H9 (cell line): ENCODE measurements at regions not wholly inside any gene's neighbourhood (a gene's known extent, or its start where the extent isn't known, plus 50 kb on each side); places are given as distances from the start of the nearest gene placed in this dataset.

Source experiments
- DNase-seq: peaks from one replicate; pipeline ENCODE4 v3.0.0-alpha.2; 2017
- H2AFZ ChIP-seq: one replicate; pipeline ENCODE4 v1.6.1; 2013; ENCODE audit warnings: mild to moderate bottlenecking, low read length, control low read depth, moderate library complexity
- H2AK5ac ChIP-seq: 2 replicates; pipeline ENCODE4 v1.6.1; 2013; ENCODE audit warnings: low read length, control low read depth, mixed read lengths; ENCODE audit not compliant: insufficient read length
- H2BK120ac ChIP-seq: one replicate; pipeline ENCODE4 v1.6.1; 2013; ENCODE audit warnings: low read depth, mild to moderate bottlenecking, low read length, control low read depth, inconsistent platforms; ENCODE audit not compliant: poor library complexity, severe bottlenecking
- H2BK12ac ChIP-seq: 2 replicates; pipeline ENCODE4 v1.6.1; 2013; ENCODE audit warnings: low read length, control low read depth, mixed read lengths, low read depth; ENCODE audit not compliant: insufficient read length
- H2BK15ac ChIP-seq: 2 replicates; pipeline ENCODE4 v1.6.1; 2013; ENCODE audit warnings: low read depth, low read length, control low read depth
- H2BK20ac ChIP-seq: one replicate; pipeline ENCODE4 v1.6.1; 2013; ENCODE audit warnings: low read depth, mild to moderate bottlenecking, low read length, control low read depth, inconsistent platforms; ENCODE audit not compliant: poor library complexity, severe bottlenecking
- H2BK5ac ChIP-seq: 2 replicates; pipeline ENCODE4 v1.6.1; 2013; ENCODE audit warnings: low read length, control low read depth, mixed read lengths; ENCODE audit not compliant: insufficient read length
- H3K14ac ChIP-seq: 2 replicates; pipeline ENCODE4 v1.6.1; 2013; ENCODE audit warnings: low read length, control low read depth; ENCODE audit not compliant: insufficient read depth
- H3K18ac ChIP-seq: 2 replicates; pipeline ENCODE4 v1.6.1; 2013; ENCODE audit warnings: low read depth, mild to moderate bottlenecking, mixed read lengths, low read length, control low read depth; ENCODE audit not compliant: insufficient read length
- H3K23ac ChIP-seq: 2 replicates; pipeline ENCODE4 v1.6.1; 2013; ENCODE audit warnings: low read length, control low read depth, mixed read lengths, low read depth; ENCODE audit not compliant: insufficient read length
- H3K23me2 ChIP-seq: 2 replicates; pipeline ENCODE4 v1.6.1; 2013; ENCODE audit warnings: low read depth, mild to moderate bottlenecking, mixed read lengths, low read length, control low read depth; ENCODE audit not compliant: insufficient read length, poor library complexity, severe bottlenecking
- H3K27ac ChIP-seq: 2 replicates; pipeline ENCODE4 v1.5.1; 2013; ENCODE audit warnings: low read length, control low read depth, mixed read lengths, low read depth; ENCODE audit not compliant: insufficient read length
- H3K27me3 ChIP-seq: 2 replicates; pipeline ENCODE4 v1.6.1; 2013; ENCODE audit warnings: low read length, control low read depth, inconsistent platforms; ENCODE audit not compliant: insufficient read depth
- H3K4ac ChIP-seq: 2 replicates; pipeline ENCODE4 v1.6.1; 2013; ENCODE audit warnings: low read depth, mild to moderate bottlenecking, control low read depth, inconsistent platforms, low read length, moderate library complexity
- H3K4me1 ChIP-seq: 2 replicates; pipeline ENCODE4 v1.6.1; 2013; ENCODE audit warnings: low read length, control low read depth, inconsistent platforms; ENCODE audit not compliant: insufficient read depth
- H3K4me2 ChIP-seq: 2 replicates; pipeline ENCODE4 v1.6.1; 2013; ENCODE audit warnings: low read length, control low read depth, mixed read lengths; ENCODE audit not compliant: insufficient read length, insufficient read depth
- H3K56ac ChIP-seq: 2 replicates; pipeline ENCODE4 v1.6.1; 2013; ENCODE audit warnings: low read depth, mild to moderate bottlenecking, mixed read lengths, low read length, control low read depth; ENCODE audit not compliant: insufficient read length
- H3K79me1 ChIP-seq: 2 replicates; pipeline ENCODE4 v1.6.1; 2013; ENCODE audit warnings: low read depth, mild to moderate bottlenecking, moderate library complexity, low read length, control low read depth, inconsistent platforms; ENCODE audit not compliant: insufficient read depth, poor library complexity, severe bottlenecking
- H3K79me2 ChIP-seq: 2 replicates; pipeline ENCODE4 v1.6.1; 2013; ENCODE audit warnings: low read length, control low read depth, inconsistent platforms; ENCODE audit not compliant: insufficient read depth
- H3K9ac ChIP-seq: 2 replicates; pipeline ENCODE4 v1.6.1; 2013; ENCODE audit warnings: low read length, control low read depth, mixed read lengths; ENCODE audit not compliant: insufficient read length; ENCODE audit errors: extremely low read depth
- H3K9me3 ChIP-seq: one replicate; pipeline ENCODE4 v1.6.1; 2013; ENCODE audit warnings: low read depth, low read length, inconsistent platforms; ENCODE audit not compliant: control insufficient read depth
- H3T11ph ChIP-seq: one replicate; pipeline ENCODE4 v1.6.1; 2013; ENCODE audit warnings: mild to moderate bottlenecking, low read length, control low read depth, inconsistent platforms
- H4K20me1 ChIP-seq: one replicate; pipeline ENCODE4 v1.6.1; 2013; ENCODE audit not compliant: control insufficient read depth, insufficient read length, insufficient read depth
- H4K5ac ChIP-seq: 2 replicates; pipeline ENCODE4 v1.6.1; 2013; ENCODE audit warnings: low read depth, mild to moderate bottlenecking, mixed read lengths, low read length, control low read depth; ENCODE audit not compliant: insufficient read length
- H4K8ac ChIP-seq: replicated peaks from 2 replicates; pipeline ENCODE4 v1.6.1; 2013; ENCODE audit warnings: low read length, control low read depth, mixed read lengths, low read depth; ENCODE audit not compliant: insufficient read length
- H4K91ac ChIP-seq: 2 replicates; pipeline ENCODE4 v1.6.1; 2013; ENCODE audit warnings: low read depth, mild to moderate bottlenecking, moderate library complexity, mixed read lengths, low read length, control low read depth; ENCODE audit not compliant: insufficient read length
- H3K27ac Mint-ChIP-seq, 3 experiments: 2 replicates in 2 of 3; 3 replicates in 1 of 3; pipeline ENCODE4 v1.8.0; 2020 to 2021; ENCODE audit warnings: mixed read lengths in 3 of 3, mild to moderate bottlenecking in 1 of 3, moderate library complexity in 1 of 3
- H3K27me3 Mint-ChIP-seq: 2 replicates; pipeline ENCODE4 v1.8.0; 2021; ENCODE audit warnings: low read depth, mild to moderate bottlenecking, moderate library complexity, mixed read lengths
- H3K36me3 Mint-ChIP-seq, 3 experiments: 2 replicates in 2 of 3; 3 replicates in 1 of 3; pipeline ENCODE4 v1.8.0; 2020 to 2021; ENCODE audit warnings: low read depth in 3 of 3, mixed read lengths in 3 of 3; ENCODE audit not compliant: insufficient read depth in 1 of 3
- H3K4me1 Mint-ChIP-seq, 2 experiments: 2 replicates each; pipeline ENCODE4 v1.8.0; 2020; ENCODE audit warnings: mixed read lengths in 2 of 2
- H3K4me3 Mint-ChIP-seq, 2 experiments: 2 replicates in 1 of 2; 3 replicates in 1 of 2; pipeline ENCODE4 v1.8.0; 2020 to 2021; ENCODE audit warnings: mild to moderate bottlenecking in 2 of 2, mixed read lengths in 2 of 2, moderate library complexity in 1 of 2
- H3K9me3 Mint-ChIP-seq, 2 experiments: 2 replicates in 1 of 2; 3 replicates in 1 of 2; pipeline ENCODE4 v1.8.0; 2020; ENCODE audit warnings: mild to moderate bottlenecking in 2 of 2, mixed read lengths in 2 of 2, moderate library complexity in 1 of 2
- WGBS: extraction: QIAGEN DNeasy Blood & Tissue Kit; methylation state at CpG from one replicate; pipeline ENCODE4 v1.1.7; 2013; ENCODE audit warnings: missing lambda C conversion rate, low lambda C conversion rate, mixed read lengths; ENCODE audit not compliant: insufficient read length; ENCODE audit errors: extremely low coverage; 5-methylcytosine and 5-hydroxymethylcytosine counted together
- TF ChIP-seq, protein P1 (sequence below): fragments of 200-600 bp; sonication (generic); conservative IDR thresholded peaks from 3 replicates; pipeline ENCODE4 v1.8.0; 2021; ENCODE audit warnings: antibody characterized with exemption, mild to moderate bottlenecking

DNA sequence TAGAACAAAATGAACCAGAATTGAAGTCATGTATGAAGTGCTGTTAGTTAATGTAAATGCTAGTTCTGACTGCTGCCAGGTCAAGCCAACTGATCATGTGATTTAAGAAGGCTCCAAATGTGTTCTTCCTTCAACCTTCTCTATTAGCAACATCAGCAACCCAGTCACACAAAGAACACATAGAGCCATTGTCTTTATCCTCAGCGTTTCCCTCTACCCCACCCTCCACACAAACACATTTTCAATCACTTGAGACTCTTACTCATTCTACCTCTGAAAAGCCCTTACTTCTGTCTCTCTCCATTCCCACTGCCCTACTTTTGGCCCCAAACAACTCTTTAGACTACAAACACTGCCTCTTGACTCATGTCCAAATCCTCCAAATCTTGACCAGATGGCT lies 89.7 kb upstream of the KDR start:
- H3K27ac Mint-ChIP-seq = no peak overlapping the region

More for the DNA sequence above, 89.7 kb upstream of the KDR start:
- Mint-ChIP-seq H3K4me3 (no peak overlapping the region), H3K9me3 (peaks cover 3% of the 10 kb centered on the region in 2 experiments; a peak in 4 of 5 replicates), H3K27me3 (no peaks in the 10 kb centered on the region), H3K36me3 (peaks cover 0 to 2% (median 2%) of the 10 kb centered on the region in 3 experiments; a peak in 1 of 7 replicates), H3K4me1 (peaks cover 6 to 10% of the 10 kb centered on the region in 2 experiments; a peak in 3 of 4 replicates)
- Histone ChIP-seq H3K23me2 (no peaks in the 10 kb centered on the region), H3T11ph (no peak overlapping the region), H3K9me3 (no peaks in the 10 kb centered on the region), H3K79me1 (no peaks in the 10 kb centered on the region), H2BK12ac (no peak overlapping the region), H2BK15ac (no peak overlapping the region), H3K27me3 (no peaks in the 10 kb centered on the region), H3K4ac (no peak overlapping the region), H2BK120ac (no peak overlapping the region), H2AK5ac (no peak overlapping the region), H3K4me1 (no peaks in the 10 kb centered on the region), H3K27ac (no peak overlapping the region), H4K20me1 (no peaks in the 10 kb centered on the region), H3K9ac (no peak overlapping the region), H3K14ac (no peak overlapping the region), H3K23ac (no peak overlapping the region), H4K5ac (no peak overlapping the region), H3K18ac (no peak overlapping the region), H2BK20ac (no peak overlapping the region), H3K4me2 (no peak overlapping the region), H4K8ac (no peak overlapping the region), H3K79me2 (no peaks in the 10 kb centered on the region), H2AFZ (no peak overlapping the region), H3K56ac (no peak overlapping the region), H4K91ac (no peak overlapping the region), H2BK5ac (no peak overlapping the region)
- no CpG with 5 or more reads among the region's 1 CpG for WGBS
- TF ChIP-seq, protein P1, sequence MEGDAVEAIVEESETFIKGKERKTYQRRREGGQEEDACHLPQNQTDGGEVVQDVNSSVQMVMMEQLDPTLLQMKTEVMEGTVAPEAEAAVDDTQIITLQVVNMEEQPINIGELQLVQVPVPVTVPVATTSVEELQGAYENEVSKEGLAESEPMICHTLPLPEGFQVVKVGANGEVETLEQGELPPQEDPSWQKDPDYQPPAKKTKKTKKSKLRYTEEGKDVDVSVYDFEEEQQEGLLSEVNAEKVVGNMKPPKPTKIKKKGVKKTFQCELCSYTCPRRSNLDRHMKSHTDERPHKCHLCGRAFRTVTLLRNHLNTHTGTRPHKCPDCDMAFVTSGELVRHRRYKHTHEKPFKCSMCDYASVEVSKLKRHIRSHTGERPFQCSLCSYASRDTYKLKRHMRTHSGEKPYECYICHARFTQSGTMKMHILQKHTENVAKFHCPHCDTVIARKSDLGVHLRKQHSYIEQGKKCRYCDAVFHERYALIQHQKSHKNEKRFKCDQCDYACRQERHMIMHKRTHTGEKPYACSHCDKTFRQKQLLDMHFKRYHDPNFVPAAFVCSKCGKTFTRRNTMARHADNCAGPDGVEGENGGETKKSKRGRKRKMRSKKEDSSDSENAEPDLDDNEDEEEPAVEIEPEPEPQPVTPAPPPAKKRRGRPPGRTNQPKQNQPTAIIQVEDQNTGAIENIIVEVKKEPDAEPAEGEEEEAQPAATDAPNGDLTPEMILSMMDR = no peak
- no peak for DNase-seq
